RPMI8226 (cell line): ENCODE measurements at regions not wholly inside any gene's neighbourhood (a gene's known extent, or its start where the extent isn't known, plus 50 kb on each side); places are given as distances from the start of the nearest gene placed in this dataset.

ENCODE experiments used
- DNase-seq: peaks from one replicate; pipeline ENCODE4 v3.0.0-alpha.2; 2015

DNA sequence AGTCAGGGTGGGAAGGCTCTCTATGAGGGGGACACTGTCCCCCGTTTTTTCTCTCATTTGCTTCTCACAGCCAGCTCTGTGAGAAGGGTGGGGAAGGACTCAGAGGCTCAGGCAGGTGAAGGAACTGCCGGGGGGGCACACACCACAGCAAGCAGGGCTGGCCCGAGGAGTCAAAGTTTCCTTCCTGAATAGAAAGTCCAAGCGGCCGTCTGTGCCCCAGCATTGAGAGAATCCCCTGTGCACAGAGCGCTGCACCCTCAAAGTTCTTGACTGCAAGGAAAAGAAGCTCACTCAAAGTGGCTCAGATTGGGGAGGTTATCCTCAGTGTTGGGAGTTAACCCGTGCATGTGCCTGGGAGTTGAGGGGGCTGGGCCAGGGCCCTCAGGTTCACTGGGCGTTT lies 145.2 kb upstream of the AJAP1 start:
- no peak for DNase-seq

DNA sequence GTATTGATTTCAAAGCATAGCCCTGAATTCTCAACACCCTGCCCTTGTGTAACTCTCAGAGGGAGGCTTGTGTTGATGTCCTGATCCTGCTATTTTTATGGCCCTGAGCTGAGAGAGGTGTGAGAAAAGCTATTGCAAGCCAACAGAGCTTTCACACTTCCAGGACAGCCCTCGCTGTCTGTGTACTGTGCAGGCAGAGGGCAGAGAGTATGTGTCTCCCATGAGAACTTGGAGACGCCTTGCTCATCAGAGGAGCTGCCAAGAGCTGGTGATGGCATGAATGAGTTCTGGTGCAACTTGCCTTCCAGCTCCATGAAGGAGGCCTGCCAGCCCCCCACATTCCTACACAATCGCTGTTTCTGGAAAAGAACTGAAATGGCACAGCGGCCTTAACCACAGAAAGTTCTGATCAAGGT lies 144.1 kb upstream of the AJAP1 start:
- no peak for DNase-seq

DNA sequence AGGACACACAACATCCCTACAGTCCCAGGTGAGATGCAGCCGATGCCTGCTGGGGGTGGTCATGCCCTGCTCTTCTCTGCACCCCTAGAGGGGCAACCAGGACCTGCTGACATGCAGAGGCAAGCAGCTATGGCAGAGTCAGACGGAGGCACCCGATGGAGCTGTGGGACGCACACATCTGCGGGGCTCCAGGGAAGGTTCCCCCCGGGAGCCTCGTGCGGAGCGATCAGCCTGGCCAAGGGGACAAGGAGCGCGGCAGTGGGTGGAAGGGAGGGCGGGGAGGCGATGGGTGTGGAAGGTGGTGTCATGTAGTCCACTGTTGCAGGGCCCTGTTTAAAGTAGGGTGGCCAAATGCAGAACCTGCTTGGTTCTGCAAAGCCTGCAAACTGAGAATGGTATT lies 143.0 kb upstream of the AJAP1 start:
- DNase-seq: no peak

DNA sequence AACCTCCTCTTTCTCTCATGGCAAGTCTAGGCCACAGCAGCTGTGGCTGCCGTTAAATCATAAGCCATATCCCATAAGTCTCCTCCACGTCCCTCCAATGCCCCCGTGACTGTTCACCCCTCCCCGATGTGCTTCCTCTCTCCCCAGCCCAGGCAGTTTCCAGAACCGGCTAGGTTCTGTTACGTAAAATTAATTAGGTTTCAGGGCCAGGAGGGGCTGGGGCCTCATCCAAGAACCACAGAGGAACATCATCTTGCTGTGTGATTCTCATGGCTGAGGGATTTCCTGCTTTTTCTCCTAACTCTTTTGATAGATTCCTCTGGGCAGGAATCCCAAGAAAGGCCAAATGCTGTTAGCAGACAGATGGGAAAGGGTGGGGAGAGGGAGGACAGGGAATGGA lies 141.8 kb upstream of the AJAP1 start:
- no peak for DNase-seq

DNA sequence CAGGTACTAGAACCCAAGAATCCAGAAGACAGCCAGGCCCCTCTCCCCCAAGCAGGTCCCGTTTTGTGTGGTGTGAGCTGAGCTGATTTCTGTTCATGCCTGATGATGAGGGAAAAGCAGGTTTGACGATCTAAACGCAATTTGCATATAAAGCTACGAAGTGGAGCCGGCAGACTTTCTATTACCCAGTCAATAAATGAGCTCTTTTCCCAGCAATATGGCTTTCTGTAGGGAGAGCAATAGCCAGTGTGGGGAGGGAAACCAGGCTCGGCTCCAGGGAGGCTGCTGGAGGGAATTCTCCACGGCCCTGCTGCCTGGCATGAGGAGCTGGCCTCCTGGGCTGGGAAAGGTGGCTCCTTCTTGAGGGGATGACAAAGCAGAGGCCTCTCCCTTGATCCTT lies 140.7 kb upstream of the AJAP1 start:
- no peak for DNase-seq

DNA sequence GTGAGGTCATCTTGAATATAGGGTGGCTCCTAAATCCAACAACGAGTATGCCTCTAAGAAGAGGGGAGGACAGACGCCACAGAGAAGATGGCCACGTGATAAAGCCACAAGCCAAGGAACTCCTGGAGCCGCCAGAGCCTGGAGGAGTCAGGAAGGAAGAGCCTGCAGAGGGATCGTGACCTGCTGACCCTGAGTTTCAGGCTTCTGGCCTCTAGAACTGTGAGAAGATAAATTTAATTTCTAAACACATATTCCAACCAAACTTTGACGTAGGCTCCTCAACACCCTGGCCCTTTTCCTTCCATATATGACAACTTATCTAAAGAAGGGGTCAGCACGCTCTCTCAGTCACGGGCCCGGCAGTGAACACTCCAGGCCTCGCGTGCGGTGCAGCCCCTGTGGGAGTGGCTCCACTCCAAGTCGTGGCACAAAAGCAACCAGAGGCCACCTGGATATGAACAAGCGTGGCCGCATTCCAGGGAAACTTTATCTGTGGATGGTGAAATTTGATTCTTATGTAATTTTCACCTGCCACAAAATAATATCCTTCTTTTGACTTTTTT lies 138.6 kb upstream of the AJAP1 start:
- DNase-seq: no peak

DNA sequence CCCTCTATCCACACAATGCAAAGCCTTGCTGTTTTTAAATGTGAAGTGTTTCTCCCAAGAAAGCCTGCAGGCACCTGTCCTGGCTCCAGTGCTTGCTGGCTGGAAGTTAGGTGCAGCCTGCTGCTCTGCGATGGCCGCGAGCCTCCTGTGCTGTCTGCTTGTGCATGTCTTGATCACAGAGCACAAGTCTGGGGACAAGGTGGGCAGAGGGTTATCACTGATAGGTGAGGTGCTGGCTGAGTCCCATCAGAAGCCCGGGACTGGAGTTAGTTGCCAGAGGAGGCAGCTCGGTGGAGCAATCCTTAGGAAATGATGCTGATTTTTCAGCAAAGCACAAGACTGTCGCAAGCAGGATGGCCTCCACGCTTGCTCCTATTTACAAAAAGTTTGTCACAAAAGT lies 137.8 kb upstream of the AJAP1 start:
- no peak for DNase-seq

DNA sequence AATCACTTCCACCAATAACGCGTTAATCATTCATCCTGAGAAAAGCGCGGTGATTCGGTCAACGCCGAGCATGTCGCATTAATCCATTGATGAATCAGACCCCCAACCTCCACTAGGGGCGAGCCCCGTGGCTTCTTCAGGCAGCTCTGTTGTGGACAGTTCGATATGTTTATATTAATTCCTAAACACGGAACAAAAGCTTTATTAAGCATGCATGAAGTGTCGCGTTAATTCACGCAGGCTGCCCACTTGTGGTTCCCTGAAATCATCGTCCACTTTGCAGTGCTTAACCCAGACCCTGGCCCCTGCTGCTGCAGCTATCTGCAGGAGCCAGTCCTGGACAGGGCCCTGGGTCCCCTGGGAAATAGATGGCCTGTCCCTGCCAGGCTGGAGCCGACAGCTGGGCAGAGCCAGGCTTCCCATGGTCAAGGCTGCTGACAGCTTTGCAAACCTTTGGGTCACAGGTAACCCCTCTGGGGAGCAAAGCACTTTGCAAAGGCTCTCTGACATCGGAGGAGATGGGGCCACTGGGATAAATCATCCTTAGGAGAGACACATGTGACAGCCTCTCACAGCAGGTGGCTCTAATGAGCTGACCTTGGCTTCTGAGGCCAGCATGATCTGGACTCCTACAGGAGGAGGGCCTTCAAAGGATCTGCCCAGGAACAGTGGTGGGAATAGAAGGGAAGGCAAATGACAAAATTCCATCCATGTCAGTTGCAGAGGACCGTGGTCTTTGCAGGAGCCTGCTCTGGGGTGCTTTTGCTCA lies 137.0 kb upstream of the AJAP1 start:
- DNase-seq: no peak

DNA sequence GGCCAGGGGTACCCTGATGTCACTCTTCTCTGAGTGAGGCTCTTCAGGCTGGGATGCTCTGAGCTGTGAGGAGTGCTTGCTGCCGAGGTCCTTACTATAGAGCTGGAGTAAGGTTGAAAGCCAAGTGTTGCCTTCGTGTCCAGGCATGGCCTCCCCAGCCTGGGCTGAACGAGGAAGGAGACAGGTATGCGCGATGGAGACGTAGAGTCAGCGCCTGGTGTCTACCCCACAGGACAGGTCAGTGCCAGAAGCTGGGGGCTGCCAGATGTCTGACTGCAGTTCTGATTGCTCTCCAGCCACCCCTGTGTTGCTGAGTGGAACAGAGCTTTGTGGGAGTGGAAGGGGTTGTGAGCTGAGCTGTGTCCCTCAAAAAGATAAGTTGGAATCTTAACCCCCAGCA lies 135.8 kb upstream of the AJAP1 start:
- no peak for DNase-seq

DNA sequence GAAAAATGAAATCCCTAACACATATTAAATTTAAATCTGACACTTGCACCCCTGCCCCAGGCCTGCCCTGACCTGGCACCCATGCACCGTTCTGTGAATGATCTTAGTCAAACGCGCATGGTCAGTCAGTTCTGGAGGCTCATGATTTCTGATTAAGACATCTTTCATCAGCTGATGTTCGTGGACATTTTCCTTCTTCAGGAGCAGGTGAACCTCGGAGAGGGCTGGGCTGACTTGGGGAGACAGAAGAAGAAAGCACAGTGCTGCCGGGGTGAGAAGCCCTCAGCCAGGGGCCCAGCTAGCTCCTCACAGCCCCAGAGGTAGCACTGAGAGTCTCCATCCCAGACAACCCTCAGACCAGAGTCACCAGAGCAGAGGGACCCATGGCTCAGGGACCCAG lies 134.5 kb upstream of the AJAP1 start:
- no peak for DNase-seq

DNA sequence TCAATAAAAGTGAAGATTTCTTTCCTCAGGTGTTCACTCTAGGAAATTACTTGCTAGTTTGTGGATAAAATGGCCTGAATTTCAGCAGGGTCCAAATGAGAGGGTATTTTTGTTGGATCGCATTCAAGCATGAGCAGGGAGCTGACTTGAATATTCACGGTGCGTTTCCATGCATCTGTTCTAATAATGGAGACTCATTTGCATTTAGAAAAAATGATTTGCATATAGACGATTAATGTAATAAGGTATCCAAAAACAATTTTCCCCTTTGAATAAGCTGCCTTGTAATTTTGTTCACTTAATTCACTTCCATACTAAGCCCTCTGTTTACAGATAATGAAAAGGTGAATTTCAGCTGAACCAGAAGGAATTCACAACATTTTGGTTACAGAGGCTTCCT lies 130.9 kb upstream of the AJAP1 start:
- no peak for DNase-seq

DNA sequence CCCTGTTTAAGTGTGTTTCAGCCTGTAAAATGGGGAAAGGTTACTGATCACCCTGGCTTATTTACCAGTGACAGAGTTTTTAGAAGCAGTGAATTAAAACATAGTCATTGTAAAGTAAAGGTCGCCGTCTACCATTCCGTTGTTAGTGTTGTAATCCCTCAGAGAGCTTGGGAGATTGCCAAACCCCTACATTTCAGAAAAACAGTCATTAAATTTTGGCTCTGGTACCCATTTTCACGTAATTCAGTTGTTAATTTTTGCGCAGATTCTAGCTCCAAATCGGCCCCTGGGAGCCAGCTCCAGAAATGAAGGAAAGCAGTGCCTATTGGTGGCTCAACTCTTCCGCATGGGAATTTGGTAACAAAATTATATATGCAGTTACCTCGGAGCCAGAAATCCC lies 127.7 kb upstream of the AJAP1 start:
- no peak for DNase-seq

DNA sequence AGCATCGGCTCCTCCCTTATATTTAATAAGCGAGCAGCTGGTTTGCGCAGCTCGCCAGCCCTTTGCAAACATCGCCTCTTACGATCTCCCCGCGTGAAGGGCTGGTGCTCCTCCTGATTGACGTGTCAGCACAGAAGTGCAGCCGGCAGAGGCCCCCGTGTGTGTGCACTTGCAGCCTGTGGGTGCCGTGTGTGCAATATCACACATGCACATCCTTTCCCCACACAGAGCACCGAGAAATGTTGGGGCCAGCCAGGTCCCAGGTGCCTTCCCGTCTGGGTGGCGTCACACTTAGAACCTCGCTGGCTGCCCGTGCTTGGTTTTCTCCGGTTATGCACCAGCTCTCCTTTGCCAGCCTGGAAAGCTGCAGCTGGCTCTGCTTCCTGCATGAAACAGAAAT lies 126.6 kb upstream of the AJAP1 start:
- no peak for DNase-seq

DNA sequence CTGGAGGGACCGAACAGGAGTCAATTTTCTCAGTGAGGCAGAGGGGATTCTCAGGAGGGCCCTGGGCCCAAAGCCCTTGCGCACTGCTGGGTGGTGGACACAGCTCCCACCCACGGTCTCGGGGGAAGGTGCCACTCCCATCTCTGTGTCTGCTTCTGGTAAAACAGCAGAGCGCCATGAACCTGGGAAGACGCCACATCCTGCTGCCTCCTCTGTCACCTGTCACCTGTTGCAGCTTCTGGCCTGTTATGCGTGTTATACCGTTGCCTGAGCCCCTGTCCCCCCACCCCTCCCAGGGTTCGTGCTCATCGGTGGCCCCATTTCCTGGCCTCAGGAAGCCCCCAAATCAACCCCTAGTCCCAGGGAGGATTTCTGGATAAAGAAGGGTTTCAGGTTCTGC lies 125.8 kb upstream of the AJAP1 start:
- no peak for DNase-seq

DNA sequence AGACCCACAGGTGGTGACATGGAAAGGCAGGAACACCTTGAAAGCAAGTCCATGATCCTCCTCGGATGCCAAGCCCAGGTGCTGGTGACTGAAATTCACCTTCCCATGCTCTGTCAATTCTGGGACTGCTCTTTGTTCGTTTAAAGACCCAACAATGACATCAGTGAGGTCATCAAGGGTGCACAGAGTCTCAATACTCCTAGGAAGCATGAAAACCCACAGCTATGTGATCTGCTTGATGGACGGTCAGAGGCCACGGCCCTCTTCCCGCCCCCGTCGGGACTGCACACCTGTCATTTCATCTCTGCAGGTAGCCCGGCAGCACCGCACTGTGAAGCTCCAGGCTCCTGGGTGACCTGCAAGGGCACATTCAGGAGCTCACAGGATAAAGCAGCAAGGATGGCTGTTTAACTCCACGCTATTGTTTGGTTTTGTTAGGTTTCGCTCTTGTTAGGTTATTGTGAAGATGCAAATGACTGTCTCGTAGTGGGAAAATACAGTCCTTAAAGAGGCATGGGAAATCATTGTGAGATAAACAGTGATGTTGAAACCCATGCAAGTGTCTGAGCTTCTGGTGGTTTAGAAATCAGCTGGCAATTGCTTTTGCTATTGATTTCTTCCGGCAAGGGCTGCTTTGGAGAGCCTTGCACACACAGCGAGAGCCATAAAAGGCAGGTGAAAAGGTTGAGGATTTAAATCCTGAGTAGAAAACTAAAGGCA lies 124.8 kb upstream of the AJAP1 start:
- DNase-seq: no peak

DNA sequence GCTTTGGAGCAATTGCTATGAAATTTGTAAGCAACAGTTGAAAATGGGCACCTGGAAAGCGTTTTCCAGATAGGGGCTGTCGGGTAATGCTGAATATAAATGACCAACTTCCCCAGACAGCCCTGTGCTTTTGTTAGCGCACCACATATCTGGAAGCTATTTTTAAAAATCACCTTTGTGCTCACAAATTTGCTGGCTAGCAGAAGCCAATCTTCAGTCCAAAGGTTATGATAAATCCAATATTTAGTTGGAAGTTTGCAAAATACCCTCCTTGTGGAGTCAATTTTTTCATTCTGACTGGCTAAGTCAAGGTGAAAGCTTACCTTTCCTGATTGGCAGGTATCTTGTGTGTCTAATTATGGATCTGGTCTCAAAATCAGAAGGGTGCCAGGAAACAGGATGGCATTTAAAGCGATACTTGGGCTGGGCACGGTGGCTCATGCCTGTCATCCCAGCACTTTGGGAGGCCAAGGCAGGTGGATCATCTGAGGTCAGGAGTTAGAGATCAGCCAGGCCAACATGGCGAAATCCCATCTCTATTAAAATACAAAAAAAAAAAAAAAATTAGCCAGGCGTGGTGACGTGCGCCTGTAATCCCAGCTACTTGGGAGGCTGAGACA lies 124.1 kb upstream of the AJAP1 start:
- no peak for DNase-seq

DNA sequence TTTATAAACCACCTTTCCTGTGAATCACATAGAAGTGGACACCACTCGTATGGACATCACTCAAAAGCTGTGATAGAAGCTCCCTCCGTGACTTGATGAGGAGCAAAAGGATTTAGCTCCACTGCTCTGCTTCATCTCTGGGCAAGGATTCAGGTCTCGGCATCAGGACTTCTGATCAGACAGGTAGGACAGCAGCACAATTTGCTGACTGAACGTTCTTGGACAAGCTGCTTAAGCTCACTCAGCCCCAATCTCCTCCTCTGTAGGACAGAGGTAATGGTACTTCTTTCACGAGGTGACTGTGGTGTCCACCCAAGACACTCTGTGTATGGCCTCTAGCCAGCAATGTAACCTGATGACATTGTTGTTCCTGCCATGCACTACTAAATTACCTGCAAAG lies 122.6 kb upstream of the AJAP1 start:
- no peak for DNase-seq

DNA sequence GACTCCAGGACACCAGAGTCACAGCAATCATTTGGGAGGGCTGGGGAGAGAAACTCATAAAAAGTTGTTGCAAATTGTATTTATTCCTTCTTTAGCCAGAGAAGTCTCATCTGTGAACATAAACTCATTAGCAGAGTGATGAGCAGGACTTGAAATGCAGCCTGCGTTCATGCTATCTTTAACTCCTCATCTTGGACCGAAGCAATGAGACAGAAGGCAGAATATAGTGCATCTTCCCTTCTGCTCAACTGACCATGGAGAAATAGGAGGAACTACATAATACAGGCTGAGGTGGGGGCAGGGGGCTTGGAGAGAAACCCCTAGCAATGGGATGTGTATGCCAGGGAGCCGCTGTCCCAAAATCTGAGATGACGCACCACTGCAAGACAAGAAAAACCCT lies 121.8 kb upstream of the AJAP1 start:
- no peak for DNase-seq

DNA sequence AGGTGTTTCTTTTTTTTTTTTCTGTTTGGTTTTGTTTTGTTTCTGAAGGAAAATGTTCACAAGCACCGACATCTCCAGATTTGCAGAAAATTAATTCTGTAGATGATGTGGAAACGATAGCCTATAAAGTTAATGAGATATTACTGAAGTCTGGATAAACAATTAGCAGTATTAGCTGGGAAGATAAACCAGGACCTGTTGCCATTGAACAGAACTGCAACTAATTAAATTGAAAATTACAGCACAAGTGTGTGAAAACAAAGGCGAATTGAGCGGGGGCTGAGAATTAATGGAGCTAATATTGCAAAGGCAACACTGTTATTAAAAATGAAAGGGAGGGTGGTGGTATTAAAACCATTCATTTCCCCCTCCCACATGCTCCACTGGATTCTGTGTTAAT lies 107.5 kb upstream of the AJAP1 start:
- no peak for DNase-seq

DNA sequence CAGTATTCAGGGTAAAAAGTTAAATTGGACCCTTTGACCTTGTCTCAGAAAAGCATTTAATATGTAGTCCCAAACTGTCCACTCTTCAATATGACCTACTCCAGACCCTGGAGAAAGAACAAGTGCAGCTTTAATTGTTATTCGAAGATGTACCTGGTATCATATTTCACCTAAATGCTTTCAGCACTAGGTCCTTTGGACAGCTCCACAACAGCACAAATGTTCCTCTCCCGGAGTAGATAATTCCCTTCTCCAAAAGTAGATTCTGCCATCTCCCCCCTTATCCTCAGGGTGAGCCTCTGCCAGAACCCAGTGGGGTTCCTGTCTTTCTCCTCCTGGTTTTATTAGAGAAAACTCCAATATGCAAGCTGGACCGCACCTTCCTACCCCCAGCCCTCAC lies 104.5 kb upstream of the AJAP1 start:
- peak; percentile 15 for DNase-seq

DNA sequence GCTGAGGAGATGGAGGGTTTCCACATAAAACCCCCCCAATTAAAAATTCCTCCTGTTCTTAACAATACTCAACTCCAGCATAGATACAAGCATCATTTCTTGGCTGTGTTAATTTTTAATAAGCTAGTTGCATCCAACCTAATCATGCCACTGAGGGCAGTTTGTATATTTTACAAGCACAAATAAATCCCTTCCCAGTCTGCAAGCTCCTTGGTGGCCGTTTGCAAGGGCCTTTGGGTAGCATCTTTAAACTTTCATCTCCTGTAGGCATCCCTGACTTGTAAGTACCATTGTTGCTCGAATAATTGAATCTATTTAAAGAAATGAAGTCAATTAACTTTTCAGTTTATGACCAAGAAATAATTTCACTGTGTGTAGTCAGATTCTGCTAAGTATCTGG lies 103.5 kb upstream of the AJAP1 start:
- DNase-seq: no peak

DNA sequence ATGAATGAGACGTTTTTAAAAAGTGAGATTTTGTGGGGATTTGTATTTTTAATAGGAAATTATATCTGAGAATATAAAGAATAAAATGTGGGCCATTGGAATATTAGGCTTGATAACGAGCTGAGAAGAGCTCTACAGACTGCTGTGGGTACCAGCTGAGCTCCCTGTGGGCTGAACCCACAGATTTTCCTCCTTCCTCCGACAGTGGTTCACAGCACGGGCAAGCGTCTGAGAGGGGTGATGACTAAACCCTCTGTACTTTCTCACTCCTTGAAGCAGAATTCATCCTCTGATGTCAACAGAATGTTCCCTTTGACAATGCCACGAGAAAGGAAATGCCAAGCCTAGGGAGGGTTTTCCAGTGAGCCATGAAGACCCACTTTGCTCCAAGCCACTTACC lies 102.7 kb upstream of the AJAP1 start:
- no peak for DNase-seq

DNA sequence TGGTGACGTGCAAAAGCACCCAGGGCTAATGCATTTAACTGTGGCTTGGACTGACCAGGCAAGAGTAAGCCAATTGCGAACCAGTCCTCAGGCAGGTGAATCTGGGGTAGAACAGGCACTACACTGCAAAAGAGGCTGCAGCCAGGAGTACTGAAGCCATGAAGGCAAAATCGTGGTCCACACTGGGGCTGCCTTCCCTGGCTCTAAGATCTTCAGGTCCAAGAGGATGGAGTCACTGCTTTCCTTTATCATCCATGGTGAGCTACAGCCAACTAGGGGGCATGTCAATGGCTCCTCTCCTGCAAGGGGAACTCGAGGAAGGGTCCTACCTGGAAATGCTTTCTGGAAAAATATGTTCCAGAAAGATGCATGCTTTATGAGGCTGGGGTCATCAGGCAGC lies 100.6 kb upstream of the AJAP1 start:
- no peak for DNase-seq

DNA sequence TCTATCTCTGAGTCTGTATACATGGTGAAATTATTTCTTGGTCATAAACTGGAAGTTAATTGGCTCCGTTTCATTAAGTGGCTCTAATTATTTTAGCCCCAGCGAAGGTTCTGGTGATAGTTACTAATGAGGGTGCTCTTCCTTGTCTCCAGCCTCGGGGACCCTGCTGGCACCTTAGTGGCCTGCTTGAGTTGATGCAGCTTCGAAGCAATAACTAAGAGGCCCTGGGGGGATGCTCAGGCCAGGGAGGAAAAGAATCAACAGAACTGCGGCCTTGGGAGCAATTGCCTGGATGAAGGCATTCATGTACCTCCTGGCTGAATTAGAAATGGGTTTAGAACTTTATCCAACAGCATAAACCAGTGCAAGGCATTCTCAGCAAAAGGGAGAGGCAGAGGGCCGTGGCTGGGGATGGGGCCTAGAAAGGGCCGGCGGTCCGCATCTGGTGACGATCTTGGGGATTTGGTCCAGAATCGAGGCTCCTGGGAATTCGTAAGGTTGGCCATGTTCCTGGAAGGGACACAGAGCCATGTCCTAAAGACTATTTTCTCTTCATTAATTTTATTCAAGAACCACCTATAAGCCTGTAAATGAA lies 100.0 kb upstream of the AJAP1 start:
- DNase-seq: no peak
